ENCODE measurements at regions not wholly inside any gene's neighbourhood (a gene's known extent, or its start where the extent isn't known, plus 50 kb on each side); places are given as distances from the start of the nearest gene placed in this dataset.

DNA sequence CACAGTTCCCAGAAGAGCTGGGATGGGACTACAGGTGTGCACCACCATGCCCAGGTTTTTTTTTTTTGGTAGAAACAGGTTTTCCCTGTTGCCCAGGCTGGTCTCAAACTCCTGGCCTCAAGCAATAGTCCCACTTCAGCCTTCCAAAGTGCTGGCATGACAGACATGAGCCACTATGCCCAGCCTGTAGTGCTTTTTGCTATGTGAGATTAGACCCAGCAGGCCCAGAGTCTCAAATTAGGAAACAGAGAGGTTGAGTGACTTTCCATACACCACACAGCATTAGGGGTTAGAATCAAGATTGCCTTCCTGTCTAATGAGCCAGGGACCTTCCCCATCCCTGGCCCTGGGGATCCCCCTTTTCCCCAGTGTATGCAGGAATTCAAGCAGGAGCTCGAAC lies 90.8 kb upstream of the KCTD7 start:
- no peak for TF ChIP-seq EZH2 (IDR thresholded peaks at IDR 0.05; ENCODE audit: low read depth)
- TF ChIP-seq CTCF (conservative IDR thresholded peaks at IDR 0.05), result no peak
- H3K27ac ChIP-seq, result no peak overlapping the region
- H3K9me2 ChIP-seq (ENCODE audit: insufficient read depth), result no peaks in the 10 kb centered on the region
- no peaks in the 10 kb centered on the region for H3K79me2 ChIP-seq (ENCODE audit: low read depth)
- peaks cover 4% of the 10 kb centered on the region; the same call in 1 of the 2 replicates for H4K20me1 ChIP-seq (ENCODE audit: insufficient read depth)
- intact Hi-C loops (cut with micrococcal nuclease; ENCODE audit: unreplicated experiment), result no loop called here
- H3K4me1 ChIP-seq (replicated peaks; ENCODE audit: insufficient read depth), result no peaks in the 10 kb centered on the region
- DNase-seq, result no peak
- no peaks in the 10 kb centered on the region for H3K9me3 ChIP-seq (ENCODE audit: insufficient read depth, low read depth)
- no peak overlapping the region for H3K4me3 ChIP-seq
- no peak overlapping the region for H2AFZ ChIP-seq
- H3F3A ChIP-seq (ENCODE audit: insufficient read depth, low read depth), result no peaks in the 10 kb centered on the region
- ChIA-PET CTCF (no interaction called here), POLR2A (ENCODE audit: unreplicated experiment) (interaction anchor here (0.5 to 0.6 kb wide), 2 partner anchors 255 to 307 kb away, joined by 3 to 9 read pairs; no protein-coding TSS in a partner anchor)
- no peaks in the 10 kb centered on the region for H3K27me3 ChIP-seq (ENCODE audit: insufficient read depth, low read depth)
- no peak overlapping the region for H3K4me2 ChIP-seq
- no peaks in the 10 kb centered on the region for H3K36me3 ChIP-seq (ENCODE audit: low read depth)
- no TSS peak for BruUV-seq (replicated peaks)

DNA sequence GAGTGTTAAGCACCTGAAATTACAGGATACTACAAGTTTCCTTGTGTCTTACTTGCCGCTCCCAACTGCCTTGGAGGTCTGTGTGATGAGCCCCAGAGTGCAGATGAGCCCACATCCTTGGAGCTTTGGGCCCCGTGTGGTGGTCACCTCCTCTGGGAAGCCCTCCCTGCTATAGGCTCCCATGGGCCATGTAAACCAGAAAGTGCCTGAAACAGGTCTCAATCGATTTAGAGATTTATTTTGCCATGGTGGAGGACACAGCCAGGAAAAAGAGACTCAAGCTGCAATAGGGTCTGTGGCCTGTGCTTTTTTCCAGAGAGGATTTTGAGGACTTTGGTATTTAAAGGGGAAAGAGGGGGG lies 89.4 kb upstream of the KCTD7 start:
- no peak overlapping the region for H3K4me3 ChIP-seq

GRCh38 chr7:66539902-66540375 lies 88.7 kb upstream of the KCTD7 start:
- no peak overlapping the region for H2AFZ ChIP-seq
- H4K20me1 ChIP-seq (ENCODE audit: insufficient read depth), result peaks cover 4% of the 10 kb centered on the region; the same call in 1 of the 2 replicates
- H3K4me2 ChIP-seq, result no peak overlapping the region
- no peaks in the 10 kb centered on the region for H3K36me3 ChIP-seq (ENCODE audit: low read depth)
- intact Hi-C loops (cut with micrococcal nuclease; ENCODE audit: unreplicated experiment), result no loop called here
- H3K4me1 ChIP-seq (replicated peaks; ENCODE audit: insufficient read depth), result no peaks in the 10 kb centered on the region
- no peaks in the 10 kb centered on the region for H3F3A ChIP-seq (ENCODE audit: insufficient read depth, low read depth)
- ChIA-PET POLR2A (ENCODE audit: unreplicated experiment) (no interaction called here), CTCF (no interaction called here)
- H3K9me3 ChIP-seq (ENCODE audit: insufficient read depth, low read depth), result no peaks in the 10 kb centered on the region
- BruUV-seq (replicated peaks), result no TSS peak
- TF ChIP-seq EZH2 (IDR thresholded peaks at IDR 0.05; ENCODE audit: low read depth), result no peak
- H3K9me2 ChIP-seq (ENCODE audit: insufficient read depth), result no peaks in the 10 kb centered on the region
- H3K4me3 ChIP-seq, result no peak overlapping the region
- no peak overlapping the region for H3K27ac ChIP-seq
- no peak for DNase-seq
- no peaks in the 10 kb centered on the region for H3K27me3 ChIP-seq (ENCODE audit: insufficient read depth, low read depth)
- no peaks in the 10 kb centered on the region for H3K79me2 ChIP-seq (ENCODE audit: low read depth)

More for the DNA sequence above, 89.4 kb upstream of the KCTD7 start:
- Histone ChIP-seq H3K4me1 (replicated peaks; ENCODE audit: insufficient read depth) (no peaks in the 10 kb centered on the region), H2AFZ (no peak overlapping the region), H4K20me1 (ENCODE audit: insufficient read depth) (peaks cover 4% of the 10 kb centered on the region; the same call in 1 of the 2 replicates), H3K4me2 (no peak overlapping the region), H3K27me3 (ENCODE audit: insufficient read depth, low read depth) (no peaks in the 10 kb centered on the region), H3K9me2 (ENCODE audit: insufficient read depth) (no peaks in the 10 kb centered on the region), H3K27ac (no peak overlapping the region), H3F3A (ENCODE audit: insufficient read depth, low read depth) (no peaks in the 10 kb centered on the region), H3K36me3 (ENCODE audit: low read depth) (no peaks in the 10 kb centered on the region), H3K79me2 (ENCODE audit: low read depth) (no peaks in the 10 kb centered on the region), H3K9me3 (ENCODE audit: insufficient read depth, low read depth) (no peaks in the 10 kb centered on the region)
- ChIA-PET POLR2A (ENCODE audit: unreplicated experiment) (no interaction called here), CTCF (no interaction called here)
- BruUV-seq (replicated peaks), result no TSS peak
- intact Hi-C loops (cut with micrococcal nuclease; ENCODE audit: unreplicated experiment), result no loop called here
- TF ChIP-seq EZH2 (IDR thresholded peaks at IDR 0.05; ENCODE audit: low read depth), result no peak
- no peak for TF ChIP-seq CTCF (conservative IDR thresholded peaks at IDR 0.05)
- DNase-seq, result no peak

GRCh38 chr7:66542049-66542448 lies 86.6 kb upstream of the KCTD7 start:
- Histone ChIP-seq H3K4me1 (replicated peaks; ENCODE audit: insufficient read depth) (no peaks in the 10 kb centered on the region), H3K4me3 (no peak overlapping the region), H3K4me2 (no peak overlapping the region), H3K9me3 (ENCODE audit: insufficient read depth, low read depth) (no peaks in the 10 kb centered on the region), H2AFZ (no peak overlapping the region), H3F3A (ENCODE audit: insufficient read depth, low read depth) (no peaks in the 10 kb centered on the region), H3K36me3 (ENCODE audit: low read depth) (no peaks in the 10 kb centered on the region), H3K79me2 (ENCODE audit: low read depth) (no peaks in the 10 kb centered on the region), H3K27me3 (ENCODE audit: insufficient read depth, low read depth) (no peaks in the 10 kb centered on the region), H3K9me2 (ENCODE audit: insufficient read depth) (no peaks in the 10 kb centered on the region), H4K20me1 (ENCODE audit: insufficient read depth) (peaks cover 4% of the 10 kb centered on the region; the same call in 1 of the 2 replicates), H3K27ac (no peak overlapping the region)
- ChIA-PET POLR2A (ENCODE audit: unreplicated experiment) (no interaction called here), CTCF (no interaction called here)
- no peak for DNase-seq
- TF ChIP-seq EZH2 (IDR thresholded peaks at IDR 0.05; ENCODE audit: low read depth), result no peak
- no peak for TF ChIP-seq CTCF (conservative IDR thresholded peaks at IDR 0.05)
- no TSS peak for BruUV-seq (replicated peaks)
- intact Hi-C loops (cut with micrococcal nuclease; ENCODE audit: unreplicated experiment), result no loop called here
